WERI-Rb-1 (cell line): ENCODE measurements at regions not wholly inside any gene's neighbourhood (a gene's known extent, or its start where the extent isn't known, plus 50 kb on each side); places are given as distances from the start of the nearest gene placed in this dataset.

ENCODE experiments used
- DNase-seq: peaks from one replicate; pipeline ENCODE4 v3.0.0-alpha.2; 2020
- H3K27ac ChIP-seq: fragments of 250-450 bp; sonication (Bioruptor Pico); 2 replicates; pipeline ENCODE4 v1.5.1; 2020; ENCODE audit warnings: mild to moderate bottlenecking, moderate library complexity
- H3K27me3 ChIP-seq: fragments of 250-450 bp; sonication (Bioruptor Pico); 2 replicates; pipeline ENCODE4 v1.5.1; 2021; ENCODE audit warnings: mild to moderate bottlenecking, low read depth, moderate library complexity; ENCODE audit not compliant: insufficient read depth, severe bottlenecking
- H3K36me3 ChIP-seq: fragments of 250-450 bp; sonication (Bioruptor Pico); 2 replicates; pipeline ENCODE4 v1.5.1; 2020; ENCODE audit warnings: mild to moderate bottlenecking, moderate library complexity
- H3K4me3 ChIP-seq: 2 replicates; pipeline ENCODE4 v1.5.1; 2011; ENCODE audit warnings: low read depth, mild to moderate bottlenecking, control low read depth, low read length
- H3K9me3 ChIP-seq: fragments of 250-450 bp; sonication (Bioruptor Pico); 2 replicates; pipeline ENCODE4 v1.5.1; 2021; ENCODE audit warnings: mild to moderate bottlenecking, moderate library complexity; ENCODE audit not compliant: severe bottlenecking
- TF ChIP-seq, protein P1 (sequence below): IDR thresholded peaks from 2 replicates; pipeline ENCODE4 v1.5.1; 2011; ENCODE audit warnings: low read depth, mild to moderate bottlenecking, control low read depth, inconsistent platforms, low read length

DNA sequence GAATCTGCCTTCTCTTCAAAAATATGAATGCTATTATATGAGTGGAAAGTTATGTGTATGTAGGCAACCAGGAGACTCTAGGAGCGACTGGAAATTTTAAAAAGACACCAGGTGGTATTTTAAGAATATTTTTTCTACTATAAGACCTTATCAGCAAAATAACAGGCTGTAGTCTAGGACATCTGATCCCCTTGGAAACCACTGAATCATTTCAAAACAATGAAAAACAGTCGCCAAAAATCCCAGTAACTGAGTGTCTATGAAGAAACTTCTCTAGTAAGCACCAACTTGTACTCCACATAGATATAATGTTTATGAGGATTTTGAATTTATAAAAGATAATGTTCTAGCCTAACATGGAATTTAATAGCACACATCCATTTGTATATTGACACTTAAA lies 358.5 kb downstream of the GPATCH2 start:
- Histone ChIP-seq H3K36me3 (no peaks in the 10 kb centered on the region), H3K27ac (no peak overlapping the region), H3K27me3 (no peaks in the 10 kb centered on the region), H3K9me3 (no peaks in the 10 kb centered on the region), H3K4me3 (no peak overlapping the region)
- no peak for DNase-seq
- TF ChIP-seq, protein P1, sequence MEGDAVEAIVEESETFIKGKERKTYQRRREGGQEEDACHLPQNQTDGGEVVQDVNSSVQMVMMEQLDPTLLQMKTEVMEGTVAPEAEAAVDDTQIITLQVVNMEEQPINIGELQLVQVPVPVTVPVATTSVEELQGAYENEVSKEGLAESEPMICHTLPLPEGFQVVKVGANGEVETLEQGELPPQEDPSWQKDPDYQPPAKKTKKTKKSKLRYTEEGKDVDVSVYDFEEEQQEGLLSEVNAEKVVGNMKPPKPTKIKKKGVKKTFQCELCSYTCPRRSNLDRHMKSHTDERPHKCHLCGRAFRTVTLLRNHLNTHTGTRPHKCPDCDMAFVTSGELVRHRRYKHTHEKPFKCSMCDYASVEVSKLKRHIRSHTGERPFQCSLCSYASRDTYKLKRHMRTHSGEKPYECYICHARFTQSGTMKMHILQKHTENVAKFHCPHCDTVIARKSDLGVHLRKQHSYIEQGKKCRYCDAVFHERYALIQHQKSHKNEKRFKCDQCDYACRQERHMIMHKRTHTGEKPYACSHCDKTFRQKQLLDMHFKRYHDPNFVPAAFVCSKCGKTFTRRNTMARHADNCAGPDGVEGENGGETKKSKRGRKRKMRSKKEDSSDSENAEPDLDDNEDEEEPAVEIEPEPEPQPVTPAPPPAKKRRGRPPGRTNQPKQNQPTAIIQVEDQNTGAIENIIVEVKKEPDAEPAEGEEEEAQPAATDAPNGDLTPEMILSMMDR, result no peak

- H3K36me3 ChIP-seq, result no peaks in the 10 kb centered on the region
- no peak for DNase-seq
- no peak overlapping the region for H3K4me3 ChIP-seq
- H3K9me3 ChIP-seq, result no peaks in the 10 kb centered on the region
- no peaks in the 10 kb centered on the region for H3K27me3 ChIP-seq
- H3K27ac ChIP-seq, result no peak overlapping the region
- TF ChIP-seq, protein P1, result no peak
Measured at GRCh38 chr1:217270101-217270500, 360.8 kb downstream of the GPATCH2 start.

DNA sequence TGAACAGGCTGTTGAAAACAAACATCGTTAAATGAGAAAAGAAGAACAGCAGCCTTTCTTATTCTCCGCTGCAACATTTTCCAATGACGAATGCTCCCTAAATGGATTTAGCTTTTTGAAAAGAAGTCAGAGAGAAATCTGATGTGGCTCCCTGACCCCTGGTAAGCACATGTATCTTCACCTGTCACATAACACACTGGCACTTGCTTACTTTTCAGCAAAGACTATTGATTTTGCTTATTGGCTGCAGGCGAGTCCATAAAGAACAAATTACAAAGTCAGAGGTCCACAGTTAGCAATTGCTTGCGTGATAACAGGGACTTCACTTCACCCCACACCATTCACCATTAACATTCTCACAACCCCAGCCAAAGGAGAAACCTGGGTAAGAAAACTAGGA lies 362.8 kb downstream of the GPATCH2 start:
- no peak for DNase-seq
- Histone ChIP-seq H3K4me3 (no peak overlapping the region), H3K27me3 (no peaks in the 10 kb centered on the region), H3K27ac (no peak overlapping the region), H3K36me3 (no peaks in the 10 kb centered on the region), H3K9me3 (no peaks in the 10 kb centered on the region)
- TF ChIP-seq, protein P1, result no peak

DNA sequence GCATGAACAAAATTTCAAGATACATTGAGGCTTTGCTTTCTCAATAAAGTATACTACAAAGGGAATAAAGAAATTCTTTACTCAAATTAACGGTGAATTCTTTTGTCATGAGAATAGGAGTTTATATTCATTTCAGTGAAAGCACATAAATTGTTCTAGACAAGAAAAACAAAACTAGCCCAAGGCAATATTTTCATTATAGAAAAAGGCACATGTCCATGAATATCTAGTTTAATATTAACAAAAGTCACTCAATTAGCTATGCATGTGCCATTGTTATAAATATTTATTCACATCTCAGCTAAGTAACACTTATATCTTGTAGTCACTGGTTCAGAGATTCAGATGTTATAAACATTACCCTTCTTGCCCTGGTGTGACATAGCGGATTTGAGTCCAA lies 369.3 kb downstream of the GPATCH2 start:
- DNase-seq, result no peak

DNA sequence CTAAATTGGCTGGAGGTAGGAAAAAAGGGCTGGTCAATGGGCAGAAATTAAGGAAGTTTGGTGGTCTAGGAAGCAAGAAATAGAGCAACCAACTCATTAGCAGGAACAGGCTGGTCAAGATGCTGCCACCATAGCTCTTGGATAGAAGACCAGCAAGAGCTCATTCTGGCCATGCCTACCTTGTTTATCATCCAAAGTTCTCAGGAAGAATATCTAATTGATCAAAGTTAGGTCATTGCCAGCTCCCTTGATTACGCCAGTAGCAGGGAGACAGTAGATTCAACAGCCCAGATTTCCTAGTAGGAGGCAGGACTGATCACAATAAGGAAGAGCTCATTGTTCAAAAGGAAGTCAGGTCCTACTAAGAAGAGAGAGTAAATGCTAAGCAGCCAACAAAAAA lies 370.2 kb downstream of the GPATCH2 start:
- no peaks in the 10 kb centered on the region for H3K27me3 ChIP-seq
- TF ChIP-seq, protein P1, result no peak
- no peak overlapping the region for H3K4me3 ChIP-seq
- DNase-seq, result no peak
- H3K36me3 ChIP-seq, result no peaks in the 10 kb centered on the region
- H3K27ac ChIP-seq, result no peak overlapping the region
- H3K9me3 ChIP-seq, result no peaks in the 10 kb centered on the region

More for the DNA sequence above, 369.3 kb downstream of the GPATCH2 start:
- Histone ChIP-seq H3K27me3 (no peaks in the 10 kb centered on the region), H3K4me3 (no peak overlapping the region), H3K9me3 (no peaks in the 10 kb centered on the region), H3K27ac (no peak overlapping the region), H3K36me3 (no peaks in the 10 kb centered on the region)
- TF ChIP-seq, protein P1, result no peak

DNA sequence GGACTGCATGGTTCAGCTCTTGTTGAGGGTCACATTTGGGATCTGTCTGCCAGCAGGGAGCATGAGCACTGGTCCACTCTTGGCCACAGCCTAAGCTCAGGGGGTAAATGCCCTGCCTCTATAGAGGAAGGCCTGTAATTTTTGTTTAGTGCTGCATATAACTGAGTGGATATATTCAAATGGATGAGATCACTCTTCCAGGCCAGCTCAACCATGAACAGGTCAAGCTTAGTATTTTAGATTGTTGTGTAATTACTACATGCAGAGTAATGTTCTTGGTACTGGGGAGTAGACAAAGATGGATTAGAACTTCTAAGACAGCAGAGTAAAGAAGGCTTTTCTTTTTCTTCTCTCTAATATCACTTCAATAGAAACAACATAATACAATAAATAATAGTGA lies 376.9 kb downstream of the GPATCH2 start:
- H3K27me3 ChIP-seq, result no peaks in the 10 kb centered on the region
- TF ChIP-seq, protein P1, result no peak
- no peak overlapping the region for H3K4me3 ChIP-seq
- DNase-seq, result peak; percentile 11
- H3K9me3 ChIP-seq, result no peaks in the 10 kb centered on the region
- no peaks in the 10 kb centered on the region for H3K36me3 ChIP-seq
- H3K27ac ChIP-seq, result no peak overlapping the region
